HepG2 (cell line): ENCODE measurements at regions not wholly inside any gene's neighbourhood (a gene's known extent, or its start where the extent isn't known, plus 50 kb on each side); places are given as distances from the start of the nearest gene placed in this dataset.
A peak's percentile ranks its signal among the peaks of the same experiment; 100 is the strongest.

Experiments used
- ATAC-seq: fragments of 200-7000 bp; cut with Tn5 transposase; 3 replicates; pipeline ENCODE4 v1.9.1; 2020; ENCODE audit warnings: mild to moderate bottlenecking, moderate library complexity
- BruUV-seq: library from RNA; stranded (reverse); fragments of 400-500 nt; replicated peaks from 2 replicates; lab custom pipeline; 2021; lab: Mats Ljungman, UMichigan
- CTCF ChIA-PET: fragments of 300-600 bp; formaldehyde crosslinking; extraction: SDS; loops from one replicate; lab custom pipeline; 2021; ENCODE audit warnings: low total read pairs, inconsistent platforms, low intra/inter-chr PET ratio; lab: Yijun Ruan, JAX
- POLR2A ChIA-PET: fragments of 350-600 bp; sonication (Branson Sonifier 250); formaldehyde crosslinking; loops from one replicate; lab custom pipeline; 2020; ENCODE audit warnings: antibody characterized with exemption, inconsistent platforms; lab: Yijun Ruan, JAX
- DNase-seq: peaks from one replicate; pipeline ENCODE4 v3.0.0-alpha.2; 2015; ENCODE audit warnings: low spot score
- FAIRE-seq: peaks from 3 replicates; lab custom pipeline; 2011; peaks lifted over from hg19 to GRCh38; lab: Jason Lieb, UNC
- H2AFZ ChIP-seq: one replicate; pipeline ENCODE4 v1.6.1; 2011; ENCODE audit warnings: low read length, inconsistent platforms
- H3K27ac ChIP-seq: fragments of 300-600 bp; 3 replicates; pipeline ENCODE4 v1.8.0; 2011; ENCODE audit warnings: mixed run types, mild to moderate bottlenecking, mixed read lengths, low read length, inconsistent platforms; ENCODE audit not compliant: insufficient read depth; ENCODE audit errors: extremely low read length
- H3K27me3 ChIP-seq, 2 experiments: fragments of 200-600 bp in 1 of 2; 2 replicates in 1 of 2; 3 replicates in 1 of 2; pipeline versions ENCODE4 v1.6.0 to v1.8.0; 2011; ENCODE audit warnings: low read length in 2 of 2, mild to moderate bottlenecking in 2 of 2, moderate library complexity in 2 of 2, inconsistent platforms in 1 of 2; ENCODE audit not compliant: insufficient read depth in 2 of 2, control insufficient read depth in 1 of 2
- H3K36me3 ChIP-seq, 2 experiments: fragments of 200-600 bp in 1 of 2; replicated peaks in 1 of 2; 2 replicates in 1 of 2; 3 replicates in 1 of 2; pipeline versions ENCODE4 v1.5.1 to v1.8.0; 2011; ENCODE audit warnings: low read length in 2 of 2, inconsistent platforms in 1 of 2; ENCODE audit not compliant: insufficient read depth in 2 of 2, control insufficient read depth in 1 of 2
- H3K4me1 ChIP-seq: 2 replicates; pipeline ENCODE4 v1.5.1; 2012; ENCODE audit warnings: low read length, inconsistent platforms; ENCODE audit not compliant: insufficient read depth
- H3K4me2 ChIP-seq: 2 replicates; pipeline ENCODE4 v1.6.0; 2011; ENCODE audit warnings: low read depth, low read length, inconsistent platforms
- H3K4me3 ChIP-seq, 3 experiments: fragments of 200-600 bp in 1 of 3; sonication (generic), shearing (Covaris generic) in 1 of 3; replicated peaks in 1 of 3; 2 replicates each; pipeline ENCODE4 v1.5.1; 2011 to 2016; ENCODE audit warnings: low read length in 3 of 3, inconsistent platforms in 2 of 3, low read depth in 2 of 3, mild to moderate bottlenecking in 2 of 3, control low read depth in 1 of 3, mixed read lengths in 1 of 3; ENCODE audit not compliant: insufficient read depth in 1 of 3
- H3K79me2 ChIP-seq: one replicate; pipeline ENCODE4 v1.6.1; 2011; ENCODE audit warnings: low read length, inconsistent platforms; ENCODE audit not compliant: insufficient read depth
- H3K9ac ChIP-seq: 2 replicates; pipeline ENCODE4 v1.6.0; 2011; ENCODE audit warnings: mild to moderate bottlenecking, low read depth, low read length, inconsistent platforms; ENCODE audit not compliant: insufficient read depth
- H3K9me3 ChIP-seq: 2 replicates; pipeline ENCODE4 v1.5.1; 2012; ENCODE audit warnings: mild to moderate bottlenecking, low read length
- H4K20me1 ChIP-seq: 2 replicates; pipeline ENCODE4 v1.6.0; 2011; ENCODE audit warnings: inconsistent platforms, mild to moderate bottlenecking, low read length, moderate library complexity; ENCODE audit not compliant: insufficient read depth
- AKAP8 ChIP-seq: sonication (generic); formaldehyde crosslinking; IDR thresholded peaks from 2 replicates; pipeline ENCODE4 v1.5.1; 2020; ENCODE audit warnings: mild to moderate bottlenecking, missing genetic modification reagents
- ATF1 ChIP-seq: IDR thresholded peaks from 2 replicates; pipeline ENCODE4 v1.6.1; 2016; ENCODE audit warnings: mild to moderate bottlenecking, control low read depth
- MAFF ChIP-seq: IDR thresholded peaks from 2 replicates; pipeline ENCODE4 v1.6.1; 2011; ENCODE audit warnings: low read depth, low read length, improper control_type of control experiment
- MAFK ChIP-seq, 2 experiments: IDR thresholded peaks in 1 of 2; conservative IDR thresholded peaks in 1 of 2; 2 replicates each; pipeline ENCODE4 v1.6.1; 2011; ENCODE audit warnings: improper control_type of control experiment in 2 of 2, low read length in 2 of 2
- NFE2L2 ChIP-seq: fragments of 150-350 bp; IDR thresholded peaks from 2 replicates; pipeline ENCODE4 v1.6.1; 2014; ENCODE audit warnings: low read length
- WGBS: methylation state at CpG from one replicate; pipeline ENCODE4 v1.1.6; 2017; ENCODE audit warnings: low lambda C conversion rate; 5-methylcytosine and 5-hydroxymethylcytosine counted together
- in situ Hi-C: cut with HindIII; loops from 2 replicates; pipeline ENCODE4 v1.10.0; 2017; ENCODE audit warnings: low pct_unique_long_range_greater_than_20kb; ENCODE audit not compliant: extremely low pct_ligation_motif_present
- intact Hi-C: fragments of 100-400 bp; cut with micrococcal nuclease; formaldehyde crosslinking; loops from one replicate; pipeline ENCODE4 v1.10.0; 2022; ENCODE audit not compliant: unreplicated experiment
- TF ChIP-seq, protein P1 (sequence below): sonication (generic); formaldehyde crosslinking; IDR thresholded peaks from 2 replicates; pipeline ENCODE4 v1.5.0; 2020; ENCODE audit warnings: mild to moderate bottlenecking, missing genetic modification reagents
- TF ChIP-seq, protein P2 (sequence below): sonication (generic); formaldehyde crosslinking; IDR thresholded peaks from 2 replicates; pipeline ENCODE4 v1.4.0; 2020; ENCODE audit warnings: missing genetic modification reagents

DNA sequence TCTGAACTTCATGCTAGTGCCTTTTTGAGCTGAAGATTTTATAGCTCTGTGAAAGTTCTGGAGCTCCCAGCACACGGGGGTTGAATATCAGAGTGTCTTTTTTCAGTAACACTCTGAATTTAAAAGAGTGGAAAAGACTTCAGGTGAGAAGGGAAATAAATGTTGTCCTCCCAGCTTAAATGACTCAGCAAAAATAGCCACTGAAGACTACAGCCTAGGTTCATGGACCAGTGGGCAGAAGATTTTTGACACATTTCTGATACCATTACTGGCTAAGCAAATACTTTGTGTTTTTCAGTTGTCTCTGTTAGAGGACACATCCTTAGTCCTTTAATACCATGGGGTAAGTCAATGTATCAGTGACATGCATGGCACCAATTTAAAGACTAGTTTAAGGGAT is 338.5 kb upstream of the SPTLC3 start:
- Histone ChIP-seq H3K4me1 (no peaks in the 10 kb centered on the region), H3K9ac (no peak overlapping the region), H3K27me3 (no peaks in the 10 kb centered on the region), H4K20me1 (no peaks in the 10 kb centered on the region), H3K27ac (no peak overlapping the region), H3K4me3 (no peak overlapping the region), H2AFZ (no peak overlapping the region), H3K9me3 (no peaks in the 10 kb centered on the region), H3K79me2 (no peaks in the 10 kb centered on the region), H3K36me3 (no peaks in the 10 kb centered on the region), H3K4me2 (no peak overlapping the region)
- WGBS = 0% methylated on average over 1 of the region's 1 CpG
- no peak for FAIRE-seq
- POLR2A ChIA-PET = no interaction called here
- intact Hi-C loops (no loop called here), in situ Hi-C loops (no loop called here)
- CTCF ChIA-PET = no interaction called here
- TF ChIP-seq MAFK (conservative IDR thresholded peaks at IDR 0.05 in 1 of 2, IDR thresholded peaks at IDR 0.05 in 1 of 2; ENCODE audit: low read length in 2 of 2) (peak; percentile 86 to 87), MAFF (peak; percentile 70), NFE2L2 (peak; percentile 97)
- TF ChIP-seq, protein P1, sequence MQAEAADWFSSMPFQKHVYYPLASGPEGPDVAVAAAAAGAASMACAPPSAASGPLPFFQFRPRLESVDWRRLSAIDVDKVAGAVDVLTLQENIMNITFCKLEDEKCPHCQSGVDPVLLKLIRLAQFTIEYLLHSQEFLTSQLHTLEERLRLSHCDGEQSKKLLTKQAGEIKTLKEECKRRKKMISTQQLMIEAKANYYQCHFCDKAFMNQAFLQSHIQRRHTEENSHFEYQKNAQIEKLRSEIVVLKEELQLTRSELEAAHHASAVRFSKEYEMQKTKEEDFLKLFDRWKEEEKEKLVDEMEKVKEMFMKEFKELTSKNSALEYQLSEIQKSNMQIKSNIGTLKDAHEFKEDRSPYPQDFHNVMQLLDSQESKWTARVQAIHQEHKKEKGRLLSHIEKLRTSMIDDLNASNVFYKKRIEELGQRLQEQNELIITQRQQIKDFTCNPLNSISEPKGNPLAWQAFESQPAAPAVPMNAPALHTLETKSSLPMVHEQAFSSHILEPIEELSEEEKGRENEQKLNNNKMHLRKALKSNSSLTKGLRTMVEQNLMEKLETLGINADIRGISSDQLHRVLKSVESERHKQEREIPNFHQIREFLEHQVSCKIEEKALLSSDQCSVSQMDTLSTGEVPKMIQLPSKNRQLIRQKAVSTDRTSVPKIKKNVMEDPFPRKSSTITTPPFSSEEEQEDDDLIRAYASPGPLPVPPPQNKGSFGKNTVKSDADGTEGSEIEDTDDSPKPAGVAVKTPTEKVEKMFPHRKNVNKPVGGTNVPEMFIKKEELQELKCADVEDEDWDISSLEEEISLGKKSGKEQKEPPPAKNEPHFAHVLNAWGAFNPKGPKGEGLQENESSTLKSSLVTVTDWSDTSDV (CRISPR knock-in tag) = no peak
- ATAC-seq = no peak
- BruUV-seq = no TSS peak
- DNase-seq = no peak

DNA sequence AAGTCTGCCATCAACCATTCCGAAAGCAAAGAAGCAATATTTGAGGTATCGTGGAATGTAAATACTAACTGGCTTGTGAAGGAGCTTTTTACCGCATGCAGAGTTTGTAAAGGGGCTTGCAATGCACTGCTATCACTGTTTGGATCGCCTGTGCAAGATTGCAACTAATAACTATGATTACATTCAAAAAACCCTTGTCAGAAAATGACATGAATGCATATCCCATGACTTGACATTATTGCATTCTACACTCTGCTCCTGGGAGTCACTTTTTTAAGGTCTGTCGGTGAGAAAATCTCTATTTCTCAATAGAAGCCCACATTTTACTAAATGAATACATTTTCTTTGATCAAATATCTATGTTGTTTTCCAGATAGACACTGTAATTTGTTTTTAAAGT is 335.4 kb upstream of the SPTLC3 start:
- POLR2A ChIA-PET = no interaction called here
- Histone ChIP-seq H3K27ac (no peak overlapping the region), H2AFZ (no peak overlapping the region), H3K36me3 (no peaks in the 10 kb centered on the region), H3K79me2 (no peaks in the 10 kb centered on the region), H3K27me3 (no peaks in the 10 kb centered on the region), H4K20me1 (no peaks in the 10 kb centered on the region), H3K4me1 (no peaks in the 10 kb centered on the region), H3K9ac (no peak overlapping the region), H3K4me3 (no peak overlapping the region), H3K9me3 (no peaks in the 10 kb centered on the region), H3K4me2 (no peak overlapping the region)
- CTCF ChIA-PET = no interaction called here
- DNase-seq = no peak
- in situ Hi-C loops (no loop called here), intact Hi-C loops (no loop called here)
- no peak for ATAC-seq
- BruUV-seq = no TSS peak
- WGBS = 3% methylated on average over 5 of the region's 5 CpGs
- TF ChIP-seq ATF1 (CRISPR knock-in tag) (no peak), AKAP8 (no peak), NFE2L2 (peak; percentile 70)
- TF ChIP-seq, protein P2, sequence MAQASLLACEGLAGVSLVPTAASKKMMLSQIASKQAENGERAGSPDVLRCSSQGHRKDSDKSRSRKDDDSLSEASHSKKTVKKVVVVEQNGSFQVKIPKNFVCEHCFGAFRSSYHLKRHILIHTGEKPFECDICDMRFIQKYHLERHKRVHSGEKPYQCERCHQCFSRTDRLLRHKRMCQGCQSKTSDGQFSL (CRISPR knock-in tag) = no peak
- FAIRE-seq = no peak
